ENCODE measurements at regions not wholly inside any gene's neighbourhood (a gene's known extent, or its start where the extent isn't known, plus 50 kb on each side); places are given as distances from the start of the nearest gene placed in this dataset.

GRCh38 chr2:188850786-188851185 is 123.4 kb upstream of the COL3A1 start:
- TF ChIP-seq CTCF (IDR thresholded peaks at IDR 0.05) = no peak
- no peak for TF ChIP-seq POLR2A (IDR thresholded peaks at IDR 0.05)
